DND-41 (cell line): ENCODE measurements at regions not wholly inside any gene's neighbourhood (a gene's known extent, or its start where the extent isn't known, plus 50 kb on each side); places are given as distances from the start of the nearest gene placed in this dataset.

Experiments
- EZH2 ChIP-seq: IDR thresholded peaks from 3 replicates; pipeline ENCODE4 v1.6.1; 2012; ENCODE audit warnings: borderline replicate concordance, low read depth, mild to moderate bottlenecking, moderate library complexity, low read length, inconsistent platforms; ENCODE audit not compliant: severe bottlenecking
- TF ChIP-seq, protein P1 (sequence below): IDR thresholded peaks from 2 replicates; pipeline ENCODE4 v1.5.1; 2012; ENCODE audit warnings: borderline replicate concordance, low read length, moderate library complexity, mild to moderate bottlenecking; ENCODE audit not compliant: poor library complexity, severe bottlenecking; ENCODE audit errors: extremely low read depth

DNA sequence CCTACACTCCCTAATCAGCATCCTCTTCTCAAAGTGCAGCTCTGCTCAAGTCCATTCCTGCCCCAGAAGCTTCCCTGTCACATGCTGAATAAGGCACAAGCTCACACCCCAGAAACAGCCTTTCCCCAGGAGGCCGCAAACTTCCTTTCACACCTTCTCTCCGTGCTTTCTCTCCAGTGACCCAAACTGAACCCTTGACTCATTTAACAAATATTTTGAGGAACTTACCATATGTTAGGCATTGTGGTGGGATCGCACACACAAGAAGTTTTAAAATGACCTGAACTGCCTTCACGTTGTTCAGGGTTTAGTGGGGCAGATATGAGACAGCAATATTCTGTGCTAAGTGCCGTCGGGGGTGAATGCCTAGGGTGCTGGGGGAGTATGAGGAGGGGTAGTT lies 161.3 kb downstream of the INSIG2 start:
- TF ChIP-seq, protein P1, sequence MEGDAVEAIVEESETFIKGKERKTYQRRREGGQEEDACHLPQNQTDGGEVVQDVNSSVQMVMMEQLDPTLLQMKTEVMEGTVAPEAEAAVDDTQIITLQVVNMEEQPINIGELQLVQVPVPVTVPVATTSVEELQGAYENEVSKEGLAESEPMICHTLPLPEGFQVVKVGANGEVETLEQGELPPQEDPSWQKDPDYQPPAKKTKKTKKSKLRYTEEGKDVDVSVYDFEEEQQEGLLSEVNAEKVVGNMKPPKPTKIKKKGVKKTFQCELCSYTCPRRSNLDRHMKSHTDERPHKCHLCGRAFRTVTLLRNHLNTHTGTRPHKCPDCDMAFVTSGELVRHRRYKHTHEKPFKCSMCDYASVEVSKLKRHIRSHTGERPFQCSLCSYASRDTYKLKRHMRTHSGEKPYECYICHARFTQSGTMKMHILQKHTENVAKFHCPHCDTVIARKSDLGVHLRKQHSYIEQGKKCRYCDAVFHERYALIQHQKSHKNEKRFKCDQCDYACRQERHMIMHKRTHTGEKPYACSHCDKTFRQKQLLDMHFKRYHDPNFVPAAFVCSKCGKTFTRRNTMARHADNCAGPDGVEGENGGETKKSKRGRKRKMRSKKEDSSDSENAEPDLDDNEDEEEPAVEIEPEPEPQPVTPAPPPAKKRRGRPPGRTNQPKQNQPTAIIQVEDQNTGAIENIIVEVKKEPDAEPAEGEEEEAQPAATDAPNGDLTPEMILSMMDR: no peak
- TF ChIP-seq EZH2: no peak
